IMR-90 (cell line): ENCODE measurements at regions not wholly inside any gene's neighbourhood (a gene's known extent, or its start where the extent isn't known, plus 50 kb on each side); places are given as distances from the start of the nearest gene placed in this dataset.

Experiments used
- ATAC-seq: fragments of 200-7000 bp; cut with Tn5 transposase; 2 replicates; pipeline ENCODE4 v1.9.1; 2020; ENCODE audit warnings: low read depth, mild to moderate bottlenecking, moderate library complexity
- BruUV-seq: library from RNA; stranded (reverse); fragments of 400-500 nt; replicated peaks from 2 replicates; lab custom pipeline; 2021; lab: Mats Ljungman, UMichigan
- CTCF ChIA-PET: fragments of 300-600 bp; formaldehyde crosslinking; extraction: SDS; loops from one replicate; lab custom pipeline; 2021; ENCODE audit warnings: antibody characterized with exemption; lab: Yijun Ruan, JAX
- POLR2A ChIA-PET: fragments of 300-600 bp; sonication (Branson Sonifier 250); formaldehyde crosslinking; loops from one replicate; lab custom pipeline; 2022; ENCODE audit warnings: antibody characterized with exemption; ENCODE audit not compliant: unreplicated experiment; lab: Charles Lee
- DNase-seq: peaks from one replicate; pipeline ENCODE4 v3.0.0; 2013
- H2AFZ ChIP-seq: replicated peaks from 2 replicates; pipeline ENCODE3; 2013; ENCODE audit warnings: low read length, mild to moderate bottlenecking; ENCODE audit not compliant: poor library complexity
- H2AK5ac ChIP-seq: 2 replicates; pipeline ENCODE4 v1.6.1; 2013; ENCODE audit warnings: low read depth, low read length, inconsistent platforms
- H2AK9ac ChIP-seq: replicated peaks from 2 replicates; pipeline ENCODE3; 2013; ENCODE audit warnings: mild to moderate bottlenecking, low read depth, low read length, moderate library complexity; ENCODE audit not compliant: poor library complexity
- H2BK120ac ChIP-seq: 2 replicates; pipeline ENCODE4 v1.6.1; 2013; ENCODE audit warnings: low read depth, low read length, inconsistent platforms
- H2BK15ac ChIP-seq: 3 replicates; pipeline ENCODE4 v1.6.1; 2013; ENCODE audit warnings: low read depth, low read length, inconsistent platforms
- H2BK20ac ChIP-seq: 2 replicates; pipeline ENCODE4 v1.6.1; 2013; ENCODE audit warnings: low read depth, mild to moderate bottlenecking, inconsistent platforms, low read length, moderate library complexity
- H2BK5ac ChIP-seq: 2 replicates; pipeline ENCODE4 v1.6.1; 2013; ENCODE audit warnings: mild to moderate bottlenecking, low read depth, low read length, inconsistent platforms; ENCODE audit not compliant: poor library complexity, severe bottlenecking
- H3K14ac ChIP-seq: replicated peaks from 2 replicates; pipeline ENCODE4 v1.6.1; 2013; ENCODE audit warnings: low read depth, low read length, inconsistent platforms
- H3K18ac ChIP-seq: 2 replicates; pipeline ENCODE4 v1.6.1; 2013; ENCODE audit warnings: low read depth, low read length, control low read depth
- H3K23ac ChIP-seq: 2 replicates; pipeline ENCODE4 v1.6.1; 2013; ENCODE audit warnings: low read depth, low read length, inconsistent platforms
- H3K27ac ChIP-seq: 2 replicates; pipeline ENCODE4 v1.5.1; 2013; ENCODE audit warnings: mild to moderate bottlenecking, control low read depth, low read length; ENCODE audit not compliant: insufficient read depth
- H3K27me3 ChIP-seq: 2 replicates; pipeline ENCODE4 v1.6.1; 2013; ENCODE audit warnings: low read length; ENCODE audit not compliant: control insufficient read depth, insufficient read depth
- H3K36me3 ChIP-seq: 2 replicates; pipeline ENCODE4 v1.6.1; 2013; ENCODE audit warnings: low read length, mixed read lengths; ENCODE audit not compliant: control insufficient read depth, insufficient read depth
- H3K4ac ChIP-seq: 2 replicates; pipeline ENCODE4 v1.6.1; 2013; ENCODE audit warnings: low read depth, low read length, inconsistent platforms
- H3K4me1 ChIP-seq: 2 replicates; pipeline ENCODE4 v1.6.1; 2013; ENCODE audit warnings: low read length, mixed read lengths; ENCODE audit not compliant: control insufficient read depth, insufficient read depth
- H3K4me2 ChIP-seq: 2 replicates; pipeline ENCODE4 v1.6.1; 2013; ENCODE audit warnings: low read depth, mild to moderate bottlenecking, control low read depth, low read length, moderate library complexity
- H3K4me3 ChIP-seq: 2 replicates; pipeline ENCODE4 v1.5.1; 2013; ENCODE audit warnings: low read depth, mild to moderate bottlenecking, control low read depth, low read length, moderate library complexity; ENCODE audit not compliant: insufficient read depth
- H3K56ac ChIP-seq: 2 replicates; pipeline ENCODE4 v1.6.1; 2013; ENCODE audit warnings: low read length, inconsistent platforms; ENCODE audit not compliant: insufficient read depth; ENCODE audit errors: extremely low read depth
- H3K79me1 ChIP-seq, 2 experiments: 2 replicates each; pipeline ENCODE4 v1.6.1; 2013; ENCODE audit warnings: low read length in 2 of 2, inconsistent platforms in 1 of 2, low read depth in 1 of 2
- H3K9ac ChIP-seq: 2 replicates; pipeline ENCODE4 v1.6.1; 2013; ENCODE audit warnings: low read depth, low read length, control low read depth
- H3K9me1 ChIP-seq: 2 replicates; pipeline ENCODE4 v1.6.1; 2013; ENCODE audit warnings: low read length, inconsistent platforms; ENCODE audit not compliant: insufficient read depth
- H3K9me3 ChIP-seq: 2 replicates; pipeline ENCODE4 v1.6.1; 2013; ENCODE audit warnings: low read length; ENCODE audit not compliant: control insufficient read depth, insufficient read depth
- H4K20me1 ChIP-seq: 2 replicates; pipeline ENCODE4 v1.6.1; 2013; ENCODE audit warnings: low read length, inconsistent platforms; ENCODE audit not compliant: insufficient read depth
- H4K5ac ChIP-seq: 2 replicates; pipeline ENCODE4 v1.6.1; 2013; ENCODE audit warnings: mild to moderate bottlenecking, low read depth, low read length, control low read depth
- H4K8ac ChIP-seq, 2 experiments: 2 replicates each; pipeline ENCODE4 v1.6.1; 2013; ENCODE audit warnings: low read depth in 2 of 2, low read length in 2 of 2, control low read depth in 1 of 2, inconsistent platforms in 1 of 2
- H4K91ac ChIP-seq: 2 replicates; pipeline ENCODE4 v1.6.1; 2013; ENCODE audit warnings: low read depth, low read length, inconsistent platforms; ENCODE audit not compliant: insufficient read depth
- CEBPB ChIP-seq: IDR thresholded peaks from 2 replicates; pipeline ENCODE4 v1.6.1; 2012; ENCODE audit warnings: low read depth, low read length, improper control_type of control experiment
- ELK1 ChIP-seq: fragments of 150-350 bp; IDR thresholded peaks from 2 replicates; pipeline ENCODE4 v1.6.1; 2016; ENCODE audit warnings: low read depth, mild to moderate bottlenecking, low read length, moderate library complexity, borderline replicate concordance
- FOS ChIP-seq: fragments of 150-350 bp; IDR thresholded peaks from 2 replicates; pipeline ENCODE4 v1.6.1; 2016; ENCODE audit warnings: low read depth, low read length
- MAZ ChIP-seq: IDR thresholded peaks from 2 replicates; pipeline ENCODE4 v1.6.1; 2012; ENCODE audit warnings: low read depth, mild to moderate bottlenecking, low read length, improper control_type of control experiment, moderate library complexity, borderline replicate concordance
- RAD21 ChIP-seq: IDR thresholded peaks from 2 replicates; pipeline ENCODE4 v1.6.1; 2012; ENCODE audit warnings: low read length, improper control_type of control experiment
- RCOR1 ChIP-seq: IDR thresholded peaks from 2 replicates; pipeline ENCODE4 v1.6.1; 2012; ENCODE audit warnings: mild to moderate bottlenecking, low read length, improper control_type of control experiment; ENCODE audit not compliant: insufficient replicate concordance
- RFX5 ChIP-seq: IDR thresholded peaks from 2 replicates; pipeline ENCODE4 v1.8.0; 2012; ENCODE audit warnings: low read depth, mild to moderate bottlenecking, low read length, moderate library complexity
- SMC3 ChIP-seq: fragments of 150-350 bp; IDR thresholded peaks from 2 replicates; pipeline ENCODE4 v1.6.1; 2016; ENCODE audit warnings: low read depth, mild to moderate bottlenecking, antibody characterized with exemption, low read length, moderate library complexity
- dilution Hi-C: fragments of 300-500 bp; cut with HindIII; formaldehyde crosslinking; loops from one replicate; pipeline ENCODE4 v1.14.3; 2018; ENCODE audit warnings: low sequenced_read_pairs; ENCODE audit not compliant: unreplicated experiment
- in situ Hi-C: fragments of 300-500 bp; cut with MboI; formaldehyde crosslinking; loops from 3 replicates; pipeline ENCODE4 v1.14.3; 2019; ENCODE audit warnings: low sequenced_read_pairs, inconsistent platforms, mixed read lengths
- intact Hi-C: fragments of 100-400 bp; cut with micrococcal nuclease; formaldehyde crosslinking; loops from 2 replicates; pipeline ENCODE4 v1.10.0; 2022

DNA sequence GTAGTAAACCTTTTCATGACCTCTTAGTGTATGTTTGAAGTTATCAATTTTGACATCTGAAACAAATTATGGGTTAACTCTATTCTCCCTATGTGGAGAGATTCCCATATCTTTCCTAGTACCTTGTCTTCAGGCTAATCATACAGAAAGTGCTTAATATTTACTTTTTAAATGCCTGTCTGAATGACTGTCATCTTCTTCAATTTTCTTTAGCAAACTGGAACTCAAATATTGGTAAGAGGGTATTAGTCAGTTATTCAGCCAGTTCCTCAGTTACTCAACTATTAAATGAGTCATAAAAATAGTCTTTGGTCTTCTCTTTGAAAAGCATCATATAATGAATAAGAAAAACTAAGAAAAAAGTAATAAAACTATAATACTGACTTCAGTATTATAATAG lies 1038.0 kb upstream of the PIK3C3 start:
- Histone ChIP-seq H3K4me3 (no peak overlapping the region), H3K4me1 (peaks cover 2% of the 10 kb centered on the region; the same call in 1 of the 2 replicates), H2AFZ (no peak overlapping the region), H3K56ac (no peak overlapping the region), H2AK5ac (peak overlapping the region; percentile 64; the same call in 1 of the 2 replicates), H3K27ac (no peak overlapping the region), H3K9me3 (no peaks in the 10 kb centered on the region), H2BK120ac (peak overlapping the region; percentile 73; the same call in 1 of the 2 replicates), H3K23ac (no peak overlapping the region), H2BK15ac (0 out of 3 replicates have a peak overlapping the region, but pooled peaks have one; percentile 68), H3K4me2 (no peak overlapping the region; the same call in 1 of the 2 replicates), H3K27me3 (no peaks in the 10 kb centered on the region), H2BK20ac (0 out of 2 replicates have a peak overlapping the region, but pooled peaks have one; percentile 62), H3K36me3 (no peaks in the 10 kb centered on the region), H3K14ac (no peak overlapping the region), H4K8ac (no peak overlapping the region; a peak in 1 of 4 replicates), H3K18ac (peak overlapping the region; percentile 55; the same call in 1 of the 2 replicates), H2AK9ac (no peak overlapping the region), H4K5ac (no peak overlapping the region; the same call in 1 of the 2 replicates), H3K79me1 (no peaks in the 10 kb centered on the region), H3K4ac (no peak overlapping the region; the same call in 1 of the 2 replicates), H4K91ac (peak overlapping the region; percentile 23; the same call in 1 of the 2 replicates), H3K9me1 (no peaks in the 10 kb centered on the region), H3K9ac (no peak overlapping the region), H4K20me1 (no peaks in the 10 kb centered on the region), H2BK5ac (peak overlapping the region; percentile 57)
- in situ Hi-C loops: no loop called here
- ATAC-seq (peak; percentile 54; the same call in 1 of the 2 replicates), DNase-seq (peak; percentile 71)
- CTCF ChIA-PET: no interaction called here
- intact Hi-C loops: no loop called here
- POLR2A ChIA-PET: no interaction called here
- dilution Hi-C loops: no loop called here
- TF ChIP-seq RFX5 (no peak), FOS (peak; percentile 55; the same call in 1 of the 2 replicates), SMC3 (no peak), CEBPB (peak; percentile 55; the same call in 1 of the 2 replicates), RAD21 (no peak), RCOR1 (no peak), ELK1 (no peak), MAZ (no peak)
- BruUV-seq: no TSS peak
